PFSK-1 (cell line): ENCODE measurements at regions not wholly inside any gene's neighbourhood (a gene's known extent, or its start where the extent isn't known, plus 50 kb on each side); places are given as distances from the start of the nearest gene placed in this dataset.

ENCODE experiments used
- FOXP2 ChIP-seq: optimal IDR thresholded peaks from 2 replicates; pipeline ENCODE3; 2011; ENCODE audit warnings: borderline replicate concordance, control low read depth, inconsistent platforms; ENCODE audit not compliant: insufficient read depth; ENCODE audit errors: extremely low read length, extremely low read depth
- POLR2AphosphoS5 ChIP-seq: IDR thresholded peaks from 2 replicates; pipeline ENCODE4 v1.6.1; 2012; ENCODE audit warnings: low read depth, mild to moderate bottlenecking, control low read depth, low read length, moderate library complexity
- SIN3A ChIP-seq: IDR thresholded peaks from 2 replicates; pipeline ENCODE4 v1.6.1; 2012; ENCODE audit warnings: mild to moderate bottlenecking, low read length, moderate library complexity, borderline replicate concordance; ENCODE audit not compliant: insufficient read depth
- TAF1 ChIP-seq: IDR thresholded peaks from 2 replicates; pipeline ENCODE4 v1.6.1; 2012; ENCODE audit warnings: low read length, control low read depth, borderline replicate concordance; ENCODE audit not compliant: insufficient read depth
- TF ChIP-seq, protein P1 (sequence below), 2 experiments: IDR thresholded peaks; 2 replicates each; pipeline versions ENCODE4 v1.6.1 to v1.8.0; 2011 to 2012; ENCODE audit warnings: low read depth in 2 of 2, low read length in 2 of 2, control low read depth in 1 of 2, inconsistent platforms in 1 of 2, mild to moderate bottlenecking in 1 of 2, moderate library complexity in 1 of 2; ENCODE audit not compliant: insufficient read depth in 1 of 2

DNA sequence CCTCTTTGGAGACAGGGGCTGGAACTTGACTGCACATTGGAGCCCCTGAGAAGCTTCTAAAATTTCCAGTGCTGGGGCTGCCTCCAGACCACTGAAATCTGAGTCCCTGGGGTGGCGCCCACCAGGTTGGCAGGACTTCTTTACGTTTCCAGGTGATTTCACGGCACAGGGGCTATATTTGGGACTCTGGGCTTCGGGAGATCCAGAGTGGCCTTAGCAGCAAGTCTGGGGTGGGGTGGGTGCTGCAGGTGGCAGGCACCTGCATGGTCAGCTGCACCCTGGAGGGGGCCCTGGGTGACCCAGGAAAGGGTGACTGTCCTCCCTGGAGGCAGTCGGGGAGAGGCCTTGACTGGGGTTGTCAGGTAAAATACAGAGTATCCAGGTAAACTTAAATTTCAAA lies 135.5 kb upstream of the PHACTR3 start:
- TF ChIP-seq SIN3A (no peak), TAF1 (no peak), POLR2AphosphoS5 (no peak), FOXP2 (no peak)
- TF ChIP-seq, protein P1, sequence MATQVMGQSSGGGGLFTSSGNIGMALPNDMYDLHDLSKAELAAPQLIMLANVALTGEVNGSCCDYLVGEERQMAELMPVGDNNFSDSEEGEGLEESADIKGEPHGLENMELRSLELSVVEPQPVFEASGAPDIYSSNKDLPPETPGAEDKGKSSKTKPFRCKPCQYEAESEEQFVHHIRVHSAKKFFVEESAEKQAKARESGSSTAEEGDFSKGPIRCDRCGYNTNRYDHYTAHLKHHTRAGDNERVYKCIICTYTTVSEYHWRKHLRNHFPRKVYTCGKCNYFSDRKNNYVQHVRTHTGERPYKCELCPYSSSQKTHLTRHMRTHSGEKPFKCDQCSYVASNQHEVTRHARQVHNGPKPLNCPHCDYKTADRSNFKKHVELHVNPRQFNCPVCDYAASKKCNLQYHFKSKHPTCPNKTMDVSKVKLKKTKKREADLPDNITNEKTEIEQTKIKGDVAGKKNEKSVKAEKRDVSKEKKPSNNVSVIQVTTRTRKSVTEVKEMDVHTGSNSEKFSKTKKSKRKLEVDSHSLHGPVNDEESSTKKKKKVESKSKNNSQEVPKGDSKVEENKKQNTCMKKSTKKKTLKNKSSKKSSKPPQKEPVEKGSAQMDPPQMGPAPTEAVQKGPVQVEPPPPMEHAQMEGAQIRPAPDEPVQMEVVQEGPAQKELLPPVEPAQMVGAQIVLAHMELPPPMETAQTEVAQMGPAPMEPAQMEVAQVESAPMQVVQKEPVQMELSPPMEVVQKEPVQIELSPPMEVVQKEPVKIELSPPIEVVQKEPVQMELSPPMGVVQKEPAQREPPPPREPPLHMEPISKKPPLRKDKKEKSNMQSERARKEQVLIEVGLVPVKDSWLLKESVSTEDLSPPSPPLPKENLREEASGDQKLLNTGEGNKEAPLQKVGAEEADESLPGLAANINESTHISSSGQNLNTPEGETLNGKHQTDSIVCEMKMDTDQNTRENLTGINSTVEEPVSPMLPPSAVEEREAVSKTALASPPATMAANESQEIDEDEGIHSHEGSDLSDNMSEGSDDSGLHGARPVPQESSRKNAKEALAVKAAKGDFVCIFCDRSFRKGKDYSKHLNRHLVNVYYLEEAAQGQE (IDR thresholded peaks at IDR 0.05; ENCODE audit: insufficient read depth in 1 of 2, low read depth in 2 of 2, low read length in 2 of 2), result no peak

DNA sequence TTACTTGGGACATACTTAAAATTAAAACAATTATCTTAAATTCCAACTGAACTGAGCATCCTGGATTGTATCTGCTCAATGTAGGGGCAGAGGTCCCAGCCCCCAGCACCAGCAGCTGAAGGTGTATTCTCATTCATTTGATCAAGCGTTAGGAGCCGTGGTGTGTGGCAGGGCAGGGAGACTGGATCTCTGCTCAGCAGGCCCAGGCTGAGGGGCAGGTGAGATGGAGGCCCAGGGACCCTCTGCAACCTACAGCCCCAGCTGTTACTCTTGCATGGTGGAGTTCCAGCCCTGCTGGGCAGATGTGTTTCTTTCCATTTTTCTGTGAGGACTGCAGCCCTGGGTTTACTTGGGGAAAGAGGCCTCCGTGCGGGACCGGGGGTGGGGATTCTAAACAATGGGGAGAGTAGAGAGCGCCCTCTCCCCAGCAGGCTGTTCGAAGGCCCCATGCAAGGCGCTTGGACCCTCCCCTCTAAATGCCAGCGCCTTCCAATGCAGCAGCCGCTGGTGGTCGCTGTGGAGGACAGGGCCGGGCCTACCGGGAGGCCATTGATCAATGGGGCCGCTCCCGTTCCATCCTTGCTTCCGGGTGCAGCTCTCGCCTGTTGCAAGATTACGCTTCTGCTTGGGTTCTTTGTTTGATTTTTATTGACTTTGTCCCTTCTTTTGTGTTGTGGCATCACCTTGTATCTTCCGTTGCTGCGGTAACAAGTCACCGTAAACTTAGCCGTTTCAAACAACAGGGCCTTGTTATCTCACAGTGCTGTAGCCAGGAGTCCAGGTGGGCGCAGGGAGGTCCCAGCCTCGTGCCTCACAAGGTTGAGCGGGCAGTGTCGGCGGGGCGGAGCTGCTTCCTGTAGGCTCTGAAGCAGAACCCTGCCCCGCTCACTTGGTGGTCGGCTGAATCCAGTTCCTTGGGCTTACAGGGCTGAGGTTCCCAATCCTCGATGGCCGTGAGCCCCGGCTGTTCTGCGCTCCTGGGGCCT lies 134.8 kb upstream of the PHACTR3 start:
- TF ChIP-seq, protein P1 (IDR thresholded peaks at IDR 0.05; ENCODE audit: insufficient read depth in 1 of 2, low read depth in 2 of 2, low read length in 2 of 2), result no peak
- TF ChIP-seq POLR2AphosphoS5, result no peak
- TF ChIP-seq TAF1, result no peak

DNA sequence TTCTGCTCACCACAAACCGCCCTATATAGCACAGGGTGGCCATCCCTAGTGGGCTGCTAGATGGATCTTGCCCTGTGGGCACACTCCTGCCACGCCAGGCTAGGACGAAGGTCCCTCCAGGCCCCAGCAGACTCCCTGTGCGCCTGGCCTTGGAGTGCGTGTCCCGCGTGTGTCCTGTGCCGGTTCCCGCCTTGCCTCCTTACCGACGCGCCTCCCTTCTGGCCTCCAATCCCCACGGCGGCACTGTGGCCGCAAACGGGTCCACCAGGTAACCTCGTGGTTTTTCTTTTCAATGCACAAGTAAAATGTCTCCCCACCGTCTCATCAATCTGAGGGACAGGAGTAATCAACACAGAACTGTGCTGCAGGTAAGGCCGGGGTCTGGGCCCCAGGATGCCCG lies 133.8 kb upstream of the PHACTR3 start:
- TF ChIP-seq SIN3A (no peak), TAF1 (no peak), FOXP2 (no peak)

DNA sequence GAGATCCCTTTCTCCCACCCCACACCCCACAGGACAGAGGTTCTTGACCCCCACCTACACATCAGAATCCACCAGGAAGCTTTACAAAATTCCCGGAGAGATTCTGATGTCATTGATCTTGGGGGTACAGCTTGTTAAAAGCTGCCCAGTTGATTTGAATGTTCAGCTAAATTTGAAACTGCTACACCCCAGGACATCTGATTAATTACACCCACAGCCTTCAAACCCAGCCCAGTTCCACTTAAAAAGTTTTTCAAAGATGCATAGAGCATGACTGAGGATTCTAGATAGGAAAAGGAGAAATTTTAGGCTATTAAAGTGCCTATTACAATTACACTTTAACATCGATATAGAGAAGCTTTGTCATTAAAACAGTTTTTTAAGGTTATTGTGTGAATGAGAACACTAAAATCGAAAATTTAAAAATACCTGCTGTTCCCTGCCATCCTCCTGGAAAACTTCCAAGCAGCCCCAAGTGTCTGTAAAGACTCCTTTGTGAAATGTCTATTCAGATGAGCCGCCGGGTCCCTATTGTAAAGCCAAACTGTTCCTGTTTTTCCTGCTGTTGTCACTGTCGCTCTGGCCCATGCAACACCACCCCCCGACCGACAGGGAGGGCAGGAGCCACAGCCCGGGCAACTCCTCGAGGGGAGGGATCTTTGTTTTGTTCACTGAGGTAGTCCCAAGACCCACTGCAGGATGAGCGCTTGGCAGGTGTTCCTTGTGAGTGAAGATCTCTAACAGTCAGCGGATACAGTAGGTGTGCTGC lies 132.5 kb upstream of the PHACTR3 start:
- TF ChIP-seq FOXP2 (no peak), POLR2AphosphoS5 (no peak), TAF1 (no peak), SIN3A (no peak)
- TF ChIP-seq, protein P1 (IDR thresholded peaks at IDR 0.05; ENCODE audit: insufficient read depth in 1 of 2, low read depth in 2 of 2, low read length in 2 of 2), result no peak

DNA sequence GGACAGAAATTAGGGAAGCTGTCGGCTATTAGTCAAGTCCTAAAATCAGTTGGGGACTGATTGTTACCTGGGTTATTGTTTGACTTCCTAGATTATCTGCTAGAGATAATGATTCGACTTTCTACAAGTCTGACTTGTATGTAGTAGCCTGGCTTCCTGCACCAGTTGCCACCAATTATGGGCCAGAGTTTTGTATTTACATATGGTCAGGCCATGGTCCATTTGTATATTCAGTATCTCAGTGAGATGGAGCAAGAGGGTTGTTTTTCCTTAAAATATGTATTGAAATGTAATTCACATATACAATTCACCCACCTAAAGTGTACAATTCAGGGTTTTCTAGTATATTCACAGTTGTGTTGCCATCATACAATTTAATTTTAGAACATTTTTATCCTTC lies 130.6 kb upstream of the PHACTR3 start:
- TF ChIP-seq, protein P1 (IDR thresholded peaks at IDR 0.05; ENCODE audit: insufficient read depth in 1 of 2, low read depth in 2 of 2, low read length in 2 of 2), result no peak
- TF ChIP-seq FOXP2 (no peak), TAF1 (no peak), POLR2AphosphoS5 (no peak), SIN3A (no peak)
